Endothelial cell of umbilical vein (primary cell): ENCODE measurements at regions not wholly inside any gene's neighbourhood (a gene's known extent, or its start where the extent isn't known, plus 50 kb on each side); places are given as distances from the start of the nearest gene placed in this dataset.

Experiments used
- BruUV-seq: library from RNA; stranded (reverse); fragments of 400-500 nt; replicated peaks from 2 replicates; lab custom pipeline; 2021; lab: Mats Ljungman, UMichigan
- CTCF ChIA-PET: fragments of 300-600, 350-600 bp; sonication (Branson Sonifier 250); formaldehyde crosslinking; loops from one replicate; lab custom pipeline; 2021; ENCODE audit warnings: antibody characterized with exemption, inconsistent platforms; lab: Charles Lee
- POLR2A ChIA-PET: fragments of 300-600, 350-600 bp; sonication (Branson Sonifier 250); formaldehyde crosslinking; loops from one replicate; lab custom pipeline; 2021; ENCODE audit warnings: antibody characterized with exemption, inconsistent platforms; lab: Charles Lee
- DNase-seq: peaks from one replicate; pipeline ENCODE4 v3.0.0-alpha.2; 2011; ENCODE audit warnings: low read depth, low spot score
- FAIRE-seq: peaks from 2 replicates; lab custom pipeline; 2011; peaks lifted over from hg19 to GRCh38; lab: Jason Lieb, UNC
- H2AFZ ChIP-seq: 2 replicates; pipeline ENCODE4 v1.6.0; 2012; ENCODE audit warnings: low read depth, low read length, control low read depth, inconsistent platforms
- H3K27ac ChIP-seq: 2 replicates; pipeline ENCODE4 v1.5.1; 2011; ENCODE audit warnings: low read depth, mild to moderate bottlenecking, control low read depth, low read length, moderate library complexity; ENCODE audit not compliant: insufficient read depth
- H3K27me3 ChIP-seq, 2 experiments: 2 replicates each; pipeline versions ENCODE4 v1.6.0 to v1.6.1; 2011; ENCODE audit warnings: low read length in 2 of 2, mixed read lengths in 1 of 2; ENCODE audit not compliant: control insufficient read depth in 2 of 2, insufficient read depth in 2 of 2
- H3K36me3 ChIP-seq, 2 experiments: 2 replicates in 1 of 2; 3 replicates in 1 of 2; pipeline ENCODE4 v1.5.1; 2011; ENCODE audit warnings: low read length in 2 of 2, mild to moderate bottlenecking in 1 of 2, moderate library complexity in 1 of 2; ENCODE audit not compliant: control insufficient read depth in 2 of 2, insufficient read depth in 2 of 2; ENCODE audit errors: extremely low read depth in 1 of 2
- H3K4me1 ChIP-seq: 3 replicates; pipeline ENCODE4 v1.5.1; 2011; ENCODE audit warnings: mild to moderate bottlenecking, low read length; ENCODE audit not compliant: control insufficient read depth, insufficient read depth; ENCODE audit errors: extremely low read depth
- H3K4me2 ChIP-seq: 2 replicates; pipeline ENCODE4 v1.6.1; 2011; ENCODE audit warnings: low read length, control low read depth, mixed read lengths; ENCODE audit not compliant: insufficient read depth
- H3K4me3 ChIP-seq, 3 experiments: fragments of 200-600 bp in 1 of 3; sonication (generic), shearing (Covaris generic) in 1 of 3; replicated peaks in 1 of 3; 2 replicates each; pipeline ENCODE4 v1.5.1; 2011 to 2016; ENCODE audit warnings: control low read depth in 3 of 3, low read length in 3 of 3, mild to moderate bottlenecking in 2 of 3, inconsistent platforms in 1 of 3, low read depth in 1 of 3, moderate library complexity in 1 of 3; ENCODE audit not compliant: insufficient read depth in 1 of 3
- H3K79me2 ChIP-seq: 2 replicates; pipeline ENCODE4 v1.6.0; 2012; ENCODE audit warnings: low read length, inconsistent platforms; ENCODE audit not compliant: control insufficient read depth, insufficient read depth
- H3K9ac ChIP-seq: replicated peaks from 2 replicates; pipeline ENCODE3; 2011; ENCODE audit warnings: low read length, control low read depth; ENCODE audit not compliant: insufficient read depth; ENCODE audit errors: extremely low read depth
- H3K9me1 ChIP-seq: replicated peaks from 3 replicates; pipeline ENCODE4 v1.6.0; 2011; ENCODE audit warnings: mild to moderate bottlenecking, low read length; ENCODE audit not compliant: control insufficient read depth, insufficient read depth; ENCODE audit errors: extremely low read depth
- H3K9me3 ChIP-seq: replicated peaks from 2 replicates; pipeline ENCODE4 v1.5.1; 2012; ENCODE audit warnings: low read length, inconsistent platforms; ENCODE audit not compliant: control insufficient read depth, insufficient read depth
- H4K20me1 ChIP-seq: replicated peaks from 2 replicates; pipeline ENCODE3; 2011; ENCODE audit warnings: mild to moderate bottlenecking, low read length; ENCODE audit not compliant: control insufficient read depth, insufficient read depth; ENCODE audit errors: extremely low read depth
- CTCF ChIP-seq, 2 donors: IDR thresholded peaks; 1 replicate in 1 of 2; 2 replicates in 1 of 2; pipeline ENCODE4 v1.5.1; 2011; ENCODE audit warnings: low read length in 2 of 2, mild to moderate bottlenecking in 2 of 2, moderate library complexity in 2 of 2, control low read depth in 1 of 2, inconsistent platforms in 1 of 2, low read depth in 1 of 2; ENCODE audit not compliant: insufficient read depth in 1 of 2; ENCODE audit errors: extremely low read depth in 1 of 2
- EZH2 ChIP-seq: IDR thresholded peaks from 2 replicates; pipeline ENCODE4 v1.6.1; 2012; ENCODE audit warnings: borderline replicate concordance, low read depth, mild to moderate bottlenecking, moderate library complexity, low read length, inconsistent platforms; ENCODE audit not compliant: severe bottlenecking
- FOS ChIP-seq: IDR thresholded peaks from 2 replicates; pipeline ENCODE4 v1.6.1; 2011; ENCODE audit warnings: mild to moderate bottlenecking, low read length, moderate library complexity, borderline replicate concordance; ENCODE audit not compliant: insufficient read depth
- GATA2 ChIP-seq: IDR thresholded peaks from 2 replicates; pipeline ENCODE4 v1.7.0; 2011; ENCODE audit warnings: low read depth, mild to moderate bottlenecking, moderate library complexity, mixed read lengths, low read length; ENCODE audit not compliant: insufficient read length, insufficient read depth
- JUN ChIP-seq: IDR thresholded peaks from 2 replicates; pipeline ENCODE4 v1.6.1; 2011; ENCODE audit warnings: borderline replicate concordance, low read depth; ENCODE audit not compliant: insufficient read length, insufficient read depth
- MAX ChIP-seq: IDR thresholded peaks from 2 replicates; pipeline ENCODE4 v1.6.1; 2011; ENCODE audit not compliant: insufficient read depth, insufficient read length
- MYC ChIP-seq: IDR thresholded peaks from one replicate; pipeline ENCODE4 v1.6.1; 2011; ENCODE audit warnings: mild to moderate bottlenecking, low read depth, low read length
- POLR2A ChIP-seq: IDR thresholded peaks from 2 replicates; pipeline ENCODE4 v1.6.1; 2012; ENCODE audit warnings: low read depth, mild to moderate bottlenecking, control low read depth, low read length
- POLR2AphosphoS5 ChIP-seq: IDR thresholded peaks from 2 replicates; pipeline ENCODE4 v1.6.1; 2012; ENCODE audit warnings: low read depth, mild to moderate bottlenecking, control low read depth, low read length, moderate library complexity; ENCODE audit not compliant: insufficient read depth
- dilution Hi-C: fragments of 300-500 bp; cut with MboI; formaldehyde crosslinking; loops from one replicate; pipeline ENCODE4 v1.15.0; 2019; ENCODE audit warnings: low sequenced_read_pairs; ENCODE audit not compliant: extremely low pct_ligation_motif_present
- intact Hi-C: fragments of 100-400 bp; cut with micrococcal nuclease; formaldehyde crosslinking; loops from one replicate; pipeline ENCODE4 v1.10.0; 2022

GRCh38 chr6:117165911-117166499 lies 99.4 kb upstream of the VGLL2 start:
- H3K9me1 ChIP-seq = no peaks in the 10 kb centered on the region

GRCh38 chr6:117167520-117168271 lies 97.7 kb upstream of the VGLL2 start:
- intact Hi-C loops (no loop called here), dilution Hi-C loops (no loop called here)
- Histone ChIP-seq H3K9ac (no peak overlapping the region), H3K4me2 (no peak overlapping the region), H3K27me3 (no peaks in the 10 kb centered on the region), H3K36me3 (no peaks in the 10 kb centered on the region), H3K27ac (no peak overlapping the region), H2AFZ (no peak overlapping the region), H3K9me1 (no peaks in the 10 kb centered on the region), H3K4me3 (no peak overlapping the region), H3K79me2 (no peaks in the 10 kb centered on the region), H3K9me3 (peaks cover 5% of the 10 kb centered on the region), H3K4me1 (no peaks in the 10 kb centered on the region), H4K20me1 (no peaks in the 10 kb centered on the region)
- TF ChIP-seq MYC = no peak
- no peak for TF ChIP-seq EZH2
- TF ChIP-seq JUN = no peak
- TF ChIP-seq MAX = no peak
- no peak for TF ChIP-seq POLR2AphosphoS5
- no peak for TF ChIP-seq POLR2A
- no peak for TF ChIP-seq GATA2
- no peak for TF ChIP-seq CTCF (IDR thresholded peaks at IDR 0.05; ENCODE audit: extremely low read depth in 1 of 2, insufficient read depth in 1 of 2, low read depth in 1 of 2, low read length in 2 of 2)
- TF ChIP-seq FOS = no peak
- DNase-seq (no peak), FAIRE-seq (no peak)
- POLR2A ChIA-PET = no interaction called here
- CTCF ChIA-PET = no interaction called here
- no TSS peak for BruUV-seq

More at GRCh38 chr6:117165911-117166499, 99.4 kb upstream of the VGLL2 start:
- Histone ChIP-seq H3K9me3 (peaks cover 6% of the 10 kb centered on the region), H3K4me1 (no peaks in the 10 kb centered on the region), H3K27ac (no peak overlapping the region), H4K20me1 (no peaks in the 10 kb centered on the region), H3K9ac (no peak overlapping the region), H3K4me3 (no peak overlapping the region), H3K4me2 (no peak overlapping the region), H3K79me2 (no peaks in the 10 kb centered on the region), H2AFZ (no peak overlapping the region), H3K36me3 (no peaks in the 10 kb centered on the region), H3K27me3 (no peaks in the 10 kb centered on the region)
- intact Hi-C loops (no loop called here), dilution Hi-C loops (no loop called here)
- ChIA-PET POLR2A (no interaction called here), CTCF (no interaction called here)
- no peak for TF ChIP-seq POLR2A
- no peak for TF ChIP-seq MAX
- DNase-seq (no peak), FAIRE-seq (no peak)
- no TSS peak for BruUV-seq
